ENCODE measurements at regions not wholly inside any gene's neighbourhood (a gene's known extent, or its start where the extent isn't known, plus 50 kb on each side); places are given as distances from the start of the nearest gene placed in this dataset.
"Not testable (repeated sequence)": the region's sequence is repeated elsewhere in the genome, so short reads cannot be mapped to it uniquely, and the experiment has no call there.

GRCh38 chr6:68077661-68078060 is 557.4 kb upstream of the ADGRB3 start:
- TF ChIP-seq, protein P1, sequence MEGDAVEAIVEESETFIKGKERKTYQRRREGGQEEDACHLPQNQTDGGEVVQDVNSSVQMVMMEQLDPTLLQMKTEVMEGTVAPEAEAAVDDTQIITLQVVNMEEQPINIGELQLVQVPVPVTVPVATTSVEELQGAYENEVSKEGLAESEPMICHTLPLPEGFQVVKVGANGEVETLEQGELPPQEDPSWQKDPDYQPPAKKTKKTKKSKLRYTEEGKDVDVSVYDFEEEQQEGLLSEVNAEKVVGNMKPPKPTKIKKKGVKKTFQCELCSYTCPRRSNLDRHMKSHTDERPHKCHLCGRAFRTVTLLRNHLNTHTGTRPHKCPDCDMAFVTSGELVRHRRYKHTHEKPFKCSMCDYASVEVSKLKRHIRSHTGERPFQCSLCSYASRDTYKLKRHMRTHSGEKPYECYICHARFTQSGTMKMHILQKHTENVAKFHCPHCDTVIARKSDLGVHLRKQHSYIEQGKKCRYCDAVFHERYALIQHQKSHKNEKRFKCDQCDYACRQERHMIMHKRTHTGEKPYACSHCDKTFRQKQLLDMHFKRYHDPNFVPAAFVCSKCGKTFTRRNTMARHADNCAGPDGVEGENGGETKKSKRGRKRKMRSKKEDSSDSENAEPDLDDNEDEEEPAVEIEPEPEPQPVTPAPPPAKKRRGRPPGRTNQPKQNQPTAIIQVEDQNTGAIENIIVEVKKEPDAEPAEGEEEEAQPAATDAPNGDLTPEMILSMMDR (IDR thresholded peaks at IDR 0.05; ENCODE audit: control insufficient read depth, insufficient read depth, low read depth, low read length, missing control alignments) = no peak
- H3K4me3 ChIP-seq (ENCODE audit: control insufficient read depth, low read depth, low read length) = no peak overlapping the region
- no peak for DNase-seq (ENCODE audit: low read depth)

GRCh38 chr6:68071740-68072139 is 563.3 kb upstream of the ADGRB3 start:
- TF ChIP-seq, protein P1 (IDR thresholded peaks at IDR 0.05; ENCODE audit: control insufficient read depth, insufficient read depth, low read depth, low read length, missing control alignments) = no peak
- DNase-seq (ENCODE audit: low read depth) = no peak
- no peak overlapping the region for H3K4me3 ChIP-seq (ENCODE audit: control insufficient read depth, low read depth, low read length)

DNA sequence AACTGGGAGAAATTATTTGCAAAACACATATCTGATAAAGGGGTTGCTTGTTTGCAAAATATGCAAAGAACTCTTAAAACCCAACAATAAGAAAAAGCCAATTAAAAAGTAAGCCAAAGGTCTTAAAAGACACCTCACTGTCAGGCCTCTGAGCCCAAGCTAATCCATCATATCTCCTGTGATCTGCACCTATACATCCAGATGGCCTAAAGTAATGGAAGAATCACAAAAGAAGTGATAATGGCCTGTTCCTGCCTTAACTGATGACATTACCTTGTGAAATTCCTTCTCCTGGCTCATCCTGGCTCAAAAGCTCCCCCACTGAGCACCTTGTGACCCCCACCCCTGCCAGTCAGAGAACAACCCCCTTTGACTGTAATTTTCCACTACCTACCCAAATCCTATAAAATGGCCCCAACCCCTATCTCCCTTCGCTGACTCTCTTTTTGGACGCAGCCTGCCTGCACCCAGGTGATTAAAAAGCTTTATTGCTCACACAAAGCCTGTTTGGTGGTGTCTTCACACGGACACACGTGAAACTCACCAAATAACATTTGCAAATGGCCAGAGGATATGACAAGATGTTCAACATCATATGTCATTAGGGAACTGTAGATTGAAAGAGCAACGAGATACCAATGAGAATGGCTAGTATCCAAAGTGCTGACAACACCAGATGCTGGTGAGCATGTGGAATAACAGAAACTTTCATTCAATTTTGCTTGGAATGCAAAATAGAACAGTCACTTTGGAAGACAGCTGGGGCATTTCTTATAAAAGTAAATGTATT is 565.0 kb upstream of the ADGRB3 start:
- TF ChIP-seq, protein P1 (IDR thresholded peaks at IDR 0.05; ENCODE audit: control insufficient read depth, insufficient read depth, low read depth, low read length, missing control alignments) = no peak
- no peak for DNase-seq (ENCODE audit: low read depth)
- H3K4me3 ChIP-seq (ENCODE audit: control insufficient read depth, low read depth, low read length) = no peak overlapping the region

GRCh38 chr6:68059899-68060298 is 575.2 kb upstream of the ADGRB3 start:
- TF ChIP-seq, protein P1 (IDR thresholded peaks at IDR 0.05; ENCODE audit: control insufficient read depth, insufficient read depth, low read depth, low read length, missing control alignments) = no peak
- no peak overlapping the region for H3K4me3 ChIP-seq (ENCODE audit: control insufficient read depth, low read depth, low read length)

GRCh38 chr6:68059261-68059660 is 575.8 kb upstream of the ADGRB3 start:
- TF ChIP-seq, protein P1 (IDR thresholded peaks at IDR 0.05; ENCODE audit: control insufficient read depth, insufficient read depth, low read depth, low read length, missing control alignments) = no peak
- H3K4me3 ChIP-seq (ENCODE audit: control insufficient read depth, low read depth, low read length) = no peak overlapping the region
- DNase-seq (ENCODE audit: low read depth) = no peak

More at GRCh38 chr6:68059899-68060298, 575.2 kb upstream of the ADGRB3 start:
- no peak for DNase-seq (ENCODE audit: low read depth)

DNA sequence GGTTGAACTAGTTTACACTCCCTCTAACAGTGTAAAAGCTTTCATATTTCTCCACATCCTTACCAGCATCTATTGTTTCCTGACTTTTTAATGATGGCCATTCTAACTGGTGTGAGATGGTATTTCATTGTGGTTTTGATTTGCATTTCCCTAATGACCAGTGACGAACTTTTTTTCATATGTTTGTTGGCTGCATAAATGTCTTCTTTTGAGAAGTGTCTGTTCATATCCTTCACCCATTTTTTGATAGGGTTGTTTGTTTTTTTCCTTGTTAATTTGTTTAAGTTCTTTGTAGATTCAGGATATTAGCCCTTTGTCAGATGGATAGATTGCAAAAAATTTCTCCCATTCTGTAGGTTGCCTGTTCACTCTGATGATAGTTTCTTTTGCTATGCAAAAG is 578.5 kb upstream of the ADGRB3 start:
- not testable (repeated sequence) for DNase-seq (ENCODE audit: low read depth); H3K4me3 ChIP-seq (ENCODE audit: control insufficient read depth, low read depth, low read length)

DNA sequence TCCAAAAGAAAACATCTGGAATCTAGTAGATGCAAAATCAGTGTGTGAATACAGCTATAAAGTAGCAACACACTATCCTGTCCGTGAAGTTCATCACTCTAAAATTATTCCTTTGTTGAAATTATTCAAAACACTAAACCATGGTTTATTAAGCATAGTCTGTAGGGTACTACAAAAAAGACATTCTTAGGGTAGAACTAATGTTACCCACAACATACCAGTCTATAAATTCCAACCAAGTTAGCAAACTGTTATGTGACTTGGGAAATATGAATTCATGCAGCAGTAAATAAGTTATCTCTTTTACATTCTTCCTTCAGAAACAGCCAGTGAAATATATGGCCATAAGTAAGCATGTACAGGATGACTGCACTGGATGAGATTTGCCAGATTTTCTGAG is 580.3 kb upstream of the ADGRB3 start:
- TF ChIP-seq, protein P1 (IDR thresholded peaks at IDR 0.05; ENCODE audit: control insufficient read depth, insufficient read depth, low read depth, low read length, missing control alignments) = no peak
- DNase-seq (ENCODE audit: low read depth) = no peak
- no peak overlapping the region for H3K4me3 ChIP-seq (ENCODE audit: control insufficient read depth, low read depth, low read length)

Data from AG09309 (cell line).